Bone marrow (tissue), 2 donors: ENCODE measurements at regions not wholly inside any gene's neighbourhood (a gene's known extent, or its start where the extent isn't known, plus 50 kb on each side); places are given as distances from the start of the nearest gene placed in this dataset.

Experiments
- DNase-seq, 2 donors: peaks; one replicate each; lab custom pipeline; 2025; lab: John Stamatoyannopoulos, UW

DNA sequence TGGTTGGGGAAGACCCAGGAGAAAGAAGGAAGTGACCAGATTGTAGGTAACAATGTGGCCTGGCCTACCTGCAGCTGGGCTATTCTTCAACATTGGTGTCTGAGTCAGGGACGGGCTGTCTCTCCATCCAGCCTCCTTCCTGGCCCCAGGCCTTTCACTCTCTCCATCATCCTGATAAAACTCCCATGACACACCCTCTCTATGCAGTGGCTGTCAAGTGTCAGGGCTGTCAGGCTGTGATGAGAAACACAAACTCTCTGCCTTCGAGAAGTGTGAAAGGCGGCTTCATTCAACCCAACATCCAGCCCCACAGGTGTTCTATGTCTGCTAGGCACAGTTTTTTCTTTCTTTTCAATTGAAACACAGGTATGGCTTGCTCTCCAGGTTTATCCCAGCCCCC is 153.3 kb upstream of the VSTM2B start:
- DNase-seq = no peak

DNA sequence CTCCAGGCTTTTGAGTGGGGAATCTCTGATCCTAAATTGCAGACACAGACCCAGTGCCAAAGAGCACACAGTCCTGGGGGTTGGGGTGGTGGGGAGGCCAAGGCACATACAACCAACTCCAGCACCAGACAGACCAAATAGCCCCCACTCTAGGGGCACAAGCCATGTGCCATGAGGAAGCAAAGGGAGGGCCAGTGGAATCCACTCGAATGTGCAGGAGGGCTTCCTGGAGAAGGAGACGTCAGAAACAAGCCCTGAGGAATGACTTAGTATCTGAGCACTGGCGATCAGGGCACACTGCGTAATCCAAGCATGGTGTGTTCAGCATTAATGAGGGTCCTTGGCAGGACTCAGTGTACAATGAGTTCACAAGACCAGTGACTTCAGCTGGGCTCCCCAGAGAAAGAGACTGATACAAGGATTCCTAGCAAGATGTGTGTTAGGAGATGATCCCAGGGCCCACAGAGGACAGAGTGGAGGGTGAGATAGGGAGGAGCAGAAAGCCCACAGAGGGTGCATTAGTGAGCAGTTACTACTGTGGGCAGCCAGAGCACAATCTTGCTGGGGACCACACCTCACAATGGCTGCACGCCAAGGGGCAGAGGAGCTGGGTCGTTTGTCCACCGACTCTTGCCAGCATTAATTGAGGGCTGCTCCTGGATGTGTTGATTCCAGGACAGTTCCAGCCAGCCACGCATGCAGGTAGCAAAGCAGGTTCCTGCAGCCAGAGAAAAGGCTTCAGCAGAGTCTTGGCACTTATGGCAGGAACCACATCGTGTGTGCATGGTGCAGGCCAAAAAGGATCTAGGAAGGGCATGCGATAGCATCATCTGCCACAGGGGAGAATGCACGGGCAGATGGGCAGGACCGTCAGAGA is 152.6 kb upstream of the VSTM2B start:
- no peak for DNase-seq

DNA sequence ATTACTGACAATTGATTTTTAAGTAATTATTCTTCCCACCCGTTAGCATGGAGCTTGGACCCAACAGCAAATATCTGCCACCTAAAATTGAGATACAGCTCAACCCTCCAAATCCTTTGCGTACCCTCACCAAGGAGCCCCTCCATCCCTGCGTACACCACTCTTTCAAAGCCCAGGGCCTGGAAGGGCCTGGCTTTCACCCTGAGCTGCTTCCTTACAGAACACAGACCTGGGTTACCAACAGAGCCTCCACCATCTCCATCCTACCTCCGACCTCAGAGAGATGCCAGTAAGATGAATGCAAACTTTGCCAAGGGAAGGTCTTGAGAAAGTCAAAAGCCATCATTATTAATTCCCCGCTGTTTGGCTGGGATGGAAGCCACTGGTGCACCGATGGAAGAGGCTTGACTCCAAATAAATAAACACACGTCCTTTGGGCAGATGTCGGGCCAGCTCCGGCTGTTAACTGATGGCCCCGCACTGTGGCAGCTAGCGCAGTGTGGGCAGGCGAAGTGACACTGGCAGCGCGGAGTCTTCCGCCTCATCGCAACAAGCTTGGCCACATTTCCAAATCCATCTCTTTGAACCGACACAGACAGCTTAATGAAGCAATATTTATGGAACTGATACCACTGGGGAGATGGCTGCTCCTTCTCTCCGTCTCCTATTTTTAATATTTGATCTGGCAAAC is 150.2 kb upstream of the VSTM2B start:
- no peak for DNase-seq

DNA sequence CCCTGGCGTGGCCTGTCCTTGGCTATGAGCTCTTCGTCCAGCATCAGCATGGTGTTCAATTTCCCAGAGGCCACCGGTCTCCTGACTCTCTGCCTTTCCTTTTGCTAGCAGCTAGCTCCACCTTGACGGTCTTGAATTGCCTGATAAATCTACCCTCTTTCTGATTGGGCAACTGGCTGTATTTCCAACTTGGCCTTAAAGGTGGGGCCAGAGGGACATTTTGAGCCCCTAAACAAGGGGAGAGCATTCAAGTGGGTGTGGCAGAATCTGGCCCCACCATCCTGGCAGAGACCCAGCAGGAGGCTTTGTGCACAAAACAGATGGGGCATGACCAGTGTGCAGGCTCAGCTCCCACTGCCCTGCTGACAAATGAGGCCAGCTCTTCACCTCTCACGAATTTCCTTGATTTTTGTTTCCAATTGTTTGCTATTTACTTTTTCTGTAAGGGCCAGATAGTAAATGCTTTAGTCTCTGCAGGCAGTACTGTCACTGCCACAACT is 148.9 kb upstream of the VSTM2B start:
- DNase-seq = no peak

DNA sequence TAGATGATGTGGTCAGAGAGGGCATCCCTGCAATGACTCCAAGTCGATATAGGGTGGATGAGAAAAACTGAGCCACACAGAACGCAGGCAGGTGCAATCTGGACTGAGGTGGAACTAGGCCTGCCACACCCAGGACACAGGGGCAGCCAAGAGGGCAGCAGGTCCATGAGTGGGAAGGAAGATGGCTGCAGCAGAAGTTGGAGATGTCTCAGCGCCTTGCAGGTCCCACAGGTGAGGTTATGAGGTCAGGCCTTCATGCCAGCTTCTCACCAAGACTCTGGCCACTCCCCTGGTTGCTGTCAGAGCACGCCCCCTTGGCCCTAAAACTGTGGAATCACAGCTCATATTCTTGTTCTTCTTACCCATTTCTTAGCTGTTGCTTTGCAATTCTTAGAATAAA is 147.7 kb upstream of the VSTM2B start:
- no peak for DNase-seq

DNA sequence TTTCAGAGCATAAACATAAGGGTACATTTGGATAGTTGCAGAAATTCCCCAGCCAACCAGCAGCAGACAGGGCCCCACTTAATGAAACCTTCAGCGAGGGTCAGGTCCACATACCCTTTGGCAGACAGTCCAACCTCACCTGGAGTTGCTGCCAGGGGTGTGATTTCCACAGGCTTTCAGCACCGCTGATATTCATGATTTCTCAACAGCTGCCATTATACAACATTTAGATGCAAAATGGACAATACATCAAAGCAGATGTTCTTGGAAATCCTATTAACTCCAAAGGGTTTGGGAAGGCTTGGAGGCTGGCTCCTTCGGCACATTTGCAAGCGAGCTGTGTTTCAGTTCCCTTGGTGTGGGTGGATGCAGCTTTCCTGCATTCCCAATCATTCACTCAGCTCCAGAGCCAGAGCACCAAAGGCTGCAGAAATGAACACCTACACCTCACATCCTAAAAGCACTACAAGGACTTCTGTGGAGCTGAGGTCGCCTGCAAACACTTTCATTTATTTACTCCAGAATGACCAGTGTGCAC is 147.2 kb upstream of the VSTM2B start:
- no peak for DNase-seq

DNA sequence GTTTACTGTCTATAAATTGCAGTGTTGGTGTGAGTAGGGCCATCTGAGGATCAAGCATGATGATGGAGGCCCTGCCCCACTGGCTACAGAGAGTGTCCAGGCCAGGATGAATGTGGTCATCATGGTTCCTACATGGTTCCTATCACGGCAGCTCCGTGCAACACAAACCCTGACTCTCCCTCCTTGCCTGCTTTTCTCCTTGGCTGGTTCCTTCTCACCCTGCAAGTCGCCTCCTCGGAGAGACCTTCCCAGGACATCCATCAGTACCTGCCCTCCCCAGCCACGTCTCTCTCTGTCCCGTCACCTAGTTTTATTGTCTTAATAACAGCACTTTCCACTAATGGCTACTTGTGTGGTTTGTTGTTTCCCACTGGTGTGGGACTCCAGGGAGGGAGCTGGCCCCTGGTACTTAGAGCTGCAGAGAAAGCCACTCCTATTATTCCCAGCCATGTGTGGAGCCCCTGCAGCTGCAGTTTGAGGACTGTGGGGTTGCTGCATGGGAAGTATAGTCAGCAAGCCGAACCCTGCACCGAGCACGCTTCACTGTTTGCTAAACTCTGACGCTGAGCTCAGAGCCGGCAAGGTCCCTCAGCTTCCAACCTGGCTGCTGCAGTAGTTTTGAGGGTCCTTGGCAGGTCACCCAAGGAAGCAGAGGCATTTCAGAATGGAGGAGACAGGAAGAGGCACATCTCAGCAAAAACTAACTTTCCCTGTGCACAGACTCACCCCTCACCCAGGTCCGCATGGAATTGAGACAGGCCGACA is 146.4 kb upstream of the VSTM2B start:
- no peak for DNase-seq

DNA sequence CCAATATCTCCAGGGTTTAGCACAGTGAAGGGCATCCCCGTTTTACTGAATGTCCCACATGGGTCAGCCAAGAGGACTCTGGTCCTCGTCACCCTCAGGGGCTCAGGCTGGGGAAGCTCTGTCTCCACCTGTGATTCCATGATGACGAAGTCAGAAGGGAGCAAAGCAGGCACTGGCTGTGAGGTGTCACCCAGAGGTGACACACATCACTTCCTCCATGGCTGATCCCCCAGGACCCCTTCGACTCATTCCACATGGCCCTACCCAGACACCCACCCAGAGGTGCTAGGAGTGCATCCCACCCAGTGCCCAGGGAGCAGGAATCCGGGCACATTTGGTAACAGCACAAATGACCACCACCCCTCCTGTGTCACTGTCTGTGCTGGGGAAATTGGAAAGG is 145.2 kb upstream of the VSTM2B start:
- DNase-seq = no peak

DNA sequence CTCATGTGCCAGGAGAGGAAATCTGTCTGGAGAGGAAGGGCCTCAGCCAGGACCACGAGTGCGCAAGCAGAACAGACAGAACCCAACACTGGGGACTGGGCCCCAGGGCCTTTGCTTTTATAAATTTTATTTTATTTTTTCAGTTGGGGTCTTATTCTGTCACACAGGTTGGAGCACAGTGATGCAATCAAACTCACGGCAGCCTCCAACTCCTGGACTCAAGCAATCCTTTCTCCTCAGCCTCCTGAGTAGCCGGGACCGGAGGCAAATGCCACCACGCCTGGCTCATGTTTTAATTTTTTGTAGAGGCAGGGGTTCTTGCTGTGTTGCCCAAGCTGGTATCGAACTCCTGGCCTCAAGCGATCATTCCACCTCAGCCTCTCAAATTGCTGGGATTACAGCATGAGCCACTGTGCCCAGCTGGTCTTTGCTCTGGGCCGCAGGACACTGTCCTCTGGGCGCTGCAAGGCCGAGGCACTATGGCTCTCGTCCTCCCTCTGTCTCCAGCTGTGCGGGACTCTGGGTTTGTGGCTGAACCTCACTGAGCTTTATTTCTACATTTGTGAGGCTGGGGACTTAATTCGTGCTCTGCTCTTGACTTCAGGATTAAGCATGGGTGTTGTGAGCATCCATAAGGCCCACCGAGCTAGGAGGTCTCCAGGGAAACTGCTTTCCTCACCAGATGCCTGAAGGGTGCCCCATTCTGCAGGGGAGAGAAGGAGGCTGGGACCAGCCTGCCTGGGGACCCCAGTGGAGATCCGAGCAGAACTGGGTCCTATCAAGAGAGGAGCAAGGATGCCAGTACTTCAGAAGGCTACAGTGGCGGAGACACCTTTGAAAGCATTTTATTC is 144.2 kb upstream of the VSTM2B start:
- no peak for DNase-seq

DNA sequence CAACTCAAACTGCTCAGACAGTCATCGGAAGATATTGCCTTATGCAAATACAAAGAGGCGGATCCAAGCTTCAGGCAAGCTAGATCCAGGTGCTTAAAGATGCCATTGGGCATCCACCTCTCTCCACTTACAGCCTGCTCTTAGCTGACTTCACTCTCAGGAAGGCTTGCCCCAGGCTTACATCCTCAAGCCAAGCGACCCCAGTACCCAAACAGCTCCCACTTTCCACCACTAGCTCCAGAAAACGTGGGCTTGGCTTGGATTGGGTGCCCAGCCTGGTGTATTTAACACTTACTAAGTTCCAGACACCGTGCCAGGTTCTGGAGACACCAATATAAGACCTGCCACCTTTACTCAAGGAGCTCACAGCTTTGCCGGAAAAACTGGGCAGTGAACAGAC is 142.1 kb upstream of the VSTM2B start:
- DNase-seq = no peak

DNA sequence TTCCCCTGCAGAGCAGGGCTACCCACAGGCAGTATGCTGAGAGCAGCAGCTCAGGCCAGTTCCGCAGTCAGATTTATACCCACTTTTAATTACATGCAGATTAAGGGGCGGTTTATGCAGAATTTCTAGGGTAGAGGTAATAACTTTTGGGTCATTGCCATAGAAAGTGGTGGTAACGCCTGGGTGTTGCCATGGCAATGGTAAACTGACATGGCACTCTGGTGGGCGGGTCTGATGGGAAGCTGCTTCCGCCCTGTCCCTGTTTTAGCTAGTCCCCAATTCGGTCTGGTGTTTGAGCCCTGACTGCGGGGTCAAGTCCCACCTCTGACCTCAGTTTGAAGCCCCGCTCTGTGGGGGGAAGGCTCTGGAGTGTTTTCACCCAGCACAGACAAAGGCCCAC is 141.1 kb upstream of the VSTM2B start:
- no peak for DNase-seq

DNA sequence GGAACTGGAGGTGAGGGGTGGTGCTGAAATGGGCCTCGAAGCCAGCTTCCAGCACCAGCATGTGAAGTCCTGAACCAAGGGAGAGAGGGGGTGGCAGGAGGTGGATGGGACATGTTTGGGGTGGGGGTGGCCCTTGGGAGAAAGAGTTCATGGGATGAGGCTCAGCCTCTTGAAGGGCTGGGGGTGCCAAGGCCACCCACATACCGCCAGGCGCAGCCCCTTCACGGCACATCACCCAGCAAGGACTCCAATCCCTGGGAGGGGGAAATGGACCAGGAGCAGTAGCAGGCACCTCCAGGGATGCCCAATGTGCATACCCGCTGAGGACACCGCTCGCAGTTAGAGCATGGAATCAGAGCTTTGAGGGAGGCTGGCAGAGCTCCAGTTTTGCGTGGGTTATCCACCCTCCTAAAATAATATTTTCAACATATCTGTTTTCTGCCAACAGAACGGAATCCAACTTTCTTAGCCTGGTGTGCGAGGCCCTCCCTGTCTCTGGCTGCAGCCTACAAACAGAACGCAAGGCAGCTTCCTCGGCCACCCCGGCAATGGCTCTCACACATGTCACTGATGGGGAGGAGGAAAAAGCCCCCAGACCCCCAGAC is 140.5 kb upstream of the VSTM2B start:
- DNase-seq = no peak

DNA sequence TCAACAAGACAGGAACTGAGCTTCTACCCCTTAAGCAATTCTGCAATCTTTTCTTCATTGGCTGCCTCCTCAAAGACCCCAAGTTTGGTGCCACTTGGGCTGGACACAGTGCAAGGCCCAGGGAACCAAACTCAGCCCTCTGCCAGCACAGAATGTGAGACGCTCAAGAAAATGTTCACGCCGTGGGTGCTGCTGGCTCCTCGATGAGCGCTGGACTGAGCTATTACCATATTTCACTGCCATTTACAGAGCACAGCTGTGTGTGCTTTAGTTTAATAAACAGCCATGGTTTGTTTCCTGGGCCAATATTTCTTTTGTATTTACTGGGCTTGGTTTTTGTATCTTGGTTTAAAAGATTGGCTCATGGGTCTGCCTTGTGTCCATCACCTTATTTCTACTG is 138.8 kb upstream of the VSTM2B start:
- no peak for DNase-seq

DNA sequence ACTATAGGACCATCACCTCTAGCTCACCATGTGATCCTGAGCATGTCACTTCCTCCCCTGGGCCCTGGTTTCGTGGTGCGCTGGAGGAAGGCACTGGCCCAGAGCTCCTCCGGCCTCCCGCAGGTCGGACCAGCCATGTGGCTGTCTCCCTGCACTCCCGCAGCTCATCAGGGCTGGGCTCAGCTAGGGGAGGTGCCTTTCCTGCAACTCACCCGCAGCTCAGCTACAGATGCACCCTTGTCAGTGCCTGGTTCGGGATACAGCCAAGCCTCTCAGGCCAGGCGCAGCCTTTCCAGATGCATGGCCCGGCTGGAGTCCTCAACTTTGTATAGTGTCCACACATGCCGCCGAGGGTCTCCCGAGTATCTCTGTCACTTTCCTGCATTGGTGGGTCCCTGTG is 138.2 kb upstream of the VSTM2B start:
- DNase-seq = no peak

DNA sequence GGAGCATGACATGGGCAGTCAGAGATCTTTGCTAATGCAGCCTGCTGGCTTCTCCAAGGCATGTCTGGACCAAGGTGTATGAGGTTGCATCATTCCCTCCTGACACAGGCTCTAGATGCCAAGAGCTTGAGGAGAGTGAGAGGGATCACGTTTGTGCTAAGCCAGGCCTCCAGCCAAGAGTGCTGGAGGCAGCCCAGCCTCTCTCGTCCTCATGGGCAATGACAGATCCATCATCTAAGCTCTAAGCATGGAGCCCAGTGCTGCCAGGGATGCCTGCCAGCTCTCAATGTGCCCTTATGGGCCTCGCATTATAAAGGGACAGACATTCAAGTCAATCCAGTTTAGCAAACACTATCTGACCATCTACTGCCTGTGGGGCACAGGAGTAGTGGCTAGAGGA is 136.3 kb upstream of the VSTM2B start:
- DNase-seq = no peak

DNA sequence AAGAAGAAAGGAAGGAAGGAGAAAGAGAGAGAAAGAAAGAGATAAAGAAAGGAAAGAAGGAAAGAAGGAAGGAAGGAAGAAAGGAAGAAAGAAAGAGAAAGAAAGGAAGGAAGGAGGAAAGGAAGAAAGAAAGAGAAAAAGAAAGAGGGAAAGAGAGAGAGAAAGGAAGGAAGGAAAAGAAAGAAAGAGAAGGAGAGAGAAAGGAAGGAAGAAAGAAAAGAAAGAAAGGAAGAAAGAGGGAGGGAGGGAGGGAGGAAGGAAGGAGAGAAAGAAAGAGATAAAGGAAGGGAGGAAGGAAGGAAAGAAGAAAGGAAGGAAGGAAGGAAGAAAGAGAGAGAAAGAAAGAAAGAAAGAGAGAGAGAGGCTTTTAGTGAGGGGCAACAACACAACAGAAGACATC is 135.1 kb upstream of the VSTM2B start:
- DNase-seq = no peak

DNA sequence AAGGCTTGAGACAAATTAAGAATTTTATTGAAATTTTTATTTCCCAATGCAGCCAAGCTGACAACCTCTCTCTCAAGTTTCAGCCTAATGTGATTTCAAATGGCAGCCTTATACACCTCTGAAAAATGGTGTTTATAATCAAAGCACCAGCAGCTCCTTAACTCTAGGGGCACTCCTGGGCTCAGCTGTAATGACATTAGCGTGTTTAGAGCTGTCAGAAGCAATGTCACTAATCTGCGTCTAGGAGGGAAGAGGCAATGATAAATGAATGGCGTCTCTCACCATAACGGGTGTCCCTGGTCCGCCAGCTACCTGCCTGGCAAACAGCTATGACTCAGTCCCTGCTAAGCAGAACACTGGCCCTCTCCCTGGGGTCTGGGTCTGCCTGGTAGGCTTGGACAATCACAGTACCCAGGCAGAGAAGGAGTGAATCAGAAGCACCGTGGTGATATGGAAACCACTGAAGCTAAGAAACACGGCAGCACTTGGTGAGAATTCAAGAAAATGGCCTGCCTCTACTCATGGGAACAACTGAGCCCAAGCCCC is 131.8 kb upstream of the VSTM2B start:
- DNase-seq = no peak

DNA sequence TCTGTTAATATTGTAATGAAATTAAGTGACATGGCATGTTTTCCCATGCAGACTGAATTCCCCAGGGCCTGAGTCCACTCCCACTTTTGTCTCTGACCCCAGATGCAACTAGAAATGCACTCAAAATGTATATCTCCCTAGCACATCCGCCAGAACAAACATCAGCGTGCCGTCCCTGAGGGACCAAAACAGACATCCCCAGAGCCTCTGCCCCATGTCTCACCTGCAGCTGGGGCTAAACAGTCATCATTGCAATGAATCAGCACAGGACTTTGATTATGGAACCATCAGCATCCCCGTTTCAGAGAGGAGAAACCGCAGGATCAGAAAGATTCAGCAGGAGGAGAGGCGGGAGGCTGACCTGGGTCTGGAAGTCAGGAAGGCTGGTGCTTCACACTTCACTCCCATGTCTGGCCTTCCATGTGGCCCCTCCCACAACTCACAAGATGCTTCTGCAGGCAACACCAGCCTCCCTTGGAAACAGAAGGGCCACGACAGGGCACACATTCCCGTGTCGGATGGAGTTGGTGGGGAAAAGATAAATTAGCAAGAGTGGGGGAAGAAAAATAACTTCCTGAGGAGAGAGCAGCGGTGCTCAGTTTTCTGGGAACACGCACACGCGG is 130.6 kb upstream of the VSTM2B start:
- DNase-seq = no peak

DNA sequence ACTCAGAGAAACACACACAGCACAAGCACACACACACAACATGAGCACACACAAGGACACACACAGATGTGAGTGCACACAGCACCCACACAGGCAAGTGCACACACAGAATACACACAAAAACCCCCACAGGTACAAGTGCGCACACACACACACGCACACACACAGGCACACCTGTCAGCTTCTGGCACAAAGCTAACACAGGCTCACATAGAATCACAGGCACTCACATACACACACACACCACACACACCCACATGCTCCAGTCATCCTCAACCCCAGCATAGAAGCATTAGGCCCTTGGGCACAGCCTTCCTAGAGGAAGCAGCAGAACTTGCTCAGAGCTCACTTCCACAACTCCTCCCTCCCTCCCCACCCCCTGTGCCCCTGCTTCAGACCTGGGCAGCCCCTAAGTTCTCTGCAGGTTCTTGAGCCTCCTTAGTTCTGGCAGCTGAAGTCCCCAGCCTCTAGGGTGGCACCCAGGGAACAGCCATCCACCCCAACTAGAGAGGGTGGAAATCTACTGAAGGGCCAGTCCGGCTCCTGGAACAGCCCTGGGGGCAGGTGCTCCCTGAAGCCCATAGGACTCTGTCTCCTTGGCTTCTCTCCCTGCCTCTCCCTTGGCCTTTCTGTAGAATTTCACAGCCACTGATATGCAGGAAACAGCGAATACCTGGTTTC is 129.9 kb upstream of the VSTM2B start:
- no peak for DNase-seq

DNA sequence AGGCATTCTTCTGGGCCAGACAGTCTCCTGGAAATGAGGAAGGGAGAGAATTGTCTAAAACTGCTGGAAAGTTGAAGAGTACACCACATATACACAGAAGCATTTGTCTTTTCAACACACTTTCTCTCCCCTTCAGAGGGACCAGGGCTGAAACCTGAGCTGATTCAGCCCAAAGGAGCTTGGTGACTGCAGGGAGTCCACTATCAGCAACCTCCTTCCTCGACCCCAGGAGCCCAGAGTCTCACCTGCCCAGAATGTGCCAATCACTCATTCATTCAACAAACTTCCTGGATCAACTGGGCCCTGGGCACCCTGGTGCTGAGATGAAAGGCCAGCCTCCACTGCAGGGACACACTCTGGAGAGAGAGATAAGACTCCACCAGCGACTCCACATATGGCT is 128.9 kb upstream of the VSTM2B start:
- DNase-seq = no peak
